ENCODE measurements at regions not wholly inside any gene's neighbourhood (a gene's known extent, or its start where the extent isn't known, plus 50 kb on each side); places are given as distances from the start of the nearest gene placed in this dataset.

- Histone ChIP-seq H4K91ac (replicated peaks; ENCODE audit: insufficient read length, low read length) (no peak overlapping the region), H2BK120ac (replicated peaks; ENCODE audit: low read depth, low read length) (no peak overlapping the region), H2AK5ac (ENCODE audit: low read depth, low read length) (no peak overlapping the region), H3K27me3 (replicated peaks in 1 of 4; ENCODE audit: control insufficient read depth in 3 of 4, extremely low read depth in 1 of 4, insufficient read depth in 3 of 4, low read length in 3 of 4) (no peaks in the 10 kb centered on the region), H3K4ac (replicated peaks; ENCODE audit: insufficient read length, low read depth, low read length) (no peak overlapping the region), H2BK15ac (ENCODE audit: low read length) (no peak overlapping the region), H3K4me2 (ENCODE audit: insufficient read depth in 1 of 2, low read depth in 2 of 2, low read length in 2 of 2) (no peak overlapping the region), H4K5ac (ENCODE audit: insufficient read length, low read depth, low read length) (no peak overlapping the region), H4K20me1 (replicated peaks in 1 of 2; ENCODE audit: control insufficient read depth in 1 of 2, insufficient read depth in 2 of 2, low read length in 2 of 2) (no peaks in the 10 kb centered on the region), H3K9ac (replicated peaks in 1 of 4; ENCODE audit: extremely low read depth in 1 of 4, low read depth in 3 of 4, low read length in 3 of 4) (no peak overlapping the region), H4K8ac (ENCODE audit: extremely low read depth, insufficient read depth, low read length) (no peak overlapping the region), H3K23me2 (ENCODE audit: low read depth, low read length) (no peaks in the 10 kb centered on the region), H2BK20ac (ENCODE audit: low read length) (no peak overlapping the region), H3K4me1 (replicated peaks in 1 of 4; ENCODE audit: control insufficient read depth in 3 of 4, insufficient read depth in 4 of 4, low read length in 3 of 4) (no peaks in the 10 kb centered on the region), H3K79me1 (ENCODE audit: low read depth, low read length) (no peaks in the 10 kb centered on the region), H3K27ac (ENCODE audit: low read depth, low read length) (no peak overlapping the region), H2AFZ (ENCODE audit: low read length) (no peak overlapping the region), H2BK12ac (ENCODE audit: low read depth, low read length) (no peak overlapping the region), H2BK5ac (ENCODE audit: low read depth, low read length) (no peak overlapping the region), H3K56ac (replicated peaks; ENCODE audit: insufficient read length, low read depth, low read length) (no peak overlapping the region), H3K79me2 (ENCODE audit: control insufficient read depth in 1 of 2, insufficient read depth in 2 of 2, low read length in 2 of 2) (no peaks in the 10 kb centered on the region), H3K14ac (ENCODE audit: insufficient read length) (no peak overlapping the region), H3K36me3 (ENCODE audit: control insufficient read depth in 2 of 4, insufficient read depth in 4 of 4, low read length in 3 of 4) (no peaks in the 10 kb centered on the region), H3K18ac (ENCODE audit: extremely low read depth, low read length) (no peak overlapping the region), H3K9me3 (ENCODE audit: insufficient read depth in 2 of 2, low read depth in 1 of 2, low read length in 1 of 2) (no peaks in the 10 kb centered on the region), H3K23ac (ENCODE audit: insufficient read length) (no peak overlapping the region), H3K4me3 (ENCODE audit: extremely low read depth in 1 of 4, insufficient read depth in 2 of 4, low read depth in 3 of 4, low read length in 4 of 4) (no peak overlapping the region)
- ChIA-PET POLR2A (ENCODE audit: partially characterized antibody) (no interaction called here), CTCF (ENCODE audit: partially characterized antibody) (interaction anchor here (1.7 kb wide), 1 partner anchor 48 kb away, joined by 4 read pairs; no protein-coding TSS in a partner anchor)
- DNase-seq (ENCODE audit: low read depth in 1 of 2, low spot score in 2 of 2) (no peak), FAIRE-seq (no peak)
- no peak for TF ChIP-seq JUN (IDR thresholded peaks at IDR 0.05; ENCODE audit: low read depth, low read length)
- TF ChIP-seq EGR1 (IDR thresholded peaks at IDR 0.05; ENCODE audit: borderline replicate concordance, low read depth, low read length) = no peak
- TF ChIP-seq CHD1 (IDR thresholded peaks at IDR 0.05; ENCODE audit: low read depth, low read length) = no peak
- TF ChIP-seq ATF2 (IDR thresholded peaks at IDR 0.05; ENCODE audit: low read length) = no peak
- no peak for TF ChIP-seq NRF1 (IDR thresholded peaks at IDR 0.05; ENCODE audit: low read depth, low read length)
- TF ChIP-seq ATF3 (IDR thresholded peaks at IDR 0.05; ENCODE audit: insufficient read depth, low read depth, low read length) = no peak
- no peak for TF ChIP-seq ZNF274 (IDR thresholded peaks at IDR 0.05; ENCODE audit: borderline replicate concordance, extremely low read depth, low read length)
- TF ChIP-seq CHD2 (IDR thresholded peaks at IDR 0.05; ENCODE audit: low read length) = no peak
- TF ChIP-seq TEAD4 (IDR thresholded peaks at IDR 0.05; ENCODE audit: low read depth, low read length) = no peak
- TF ChIP-seq POLR2AphosphoS5 (IDR thresholded peaks at IDR 0.05; ENCODE audit: low read depth, low read length) = no peak
- no peak for TF ChIP-seq GTF2F1 (IDR thresholded peaks at IDR 0.05; ENCODE audit: borderline replicate concordance, low read depth, low read length)
- WGBS, 2 experiments (ENCODE audit: extremely low coverage in 1 of 2, insufficient coverage in 1 of 2, insufficient read length in 1 of 2, insufficient replicate concordance in 2 of 2, low coverage in 1 of 2, low lambda C conversion rate in 2 of 2, missing lambda C conversion rate in 1 of 2) = 93% methylated on average over 2 of the region's 2 CpGs; no CpG with 5 or more reads in 1 of the 2 experiments
Measured at GRCh38 chr11:82356316-82356715, 377.3 kb downstream of the FAM181B start.

Measured in H1 (cell line).